ENCODE measurements at regions not wholly inside any gene's neighbourhood (a gene's known extent, or its start where the extent isn't known, plus 50 kb on each side); places are given as distances from the start of the nearest gene placed in this dataset.
A peak's percentile ranks its signal among the peaks of the same experiment; 100 is the strongest.
"Not testable (repeated sequence)": the region's sequence is repeated elsewhere in the genome, so short reads cannot be mapped to it uniquely, and the experiment has no call there.

DNA sequence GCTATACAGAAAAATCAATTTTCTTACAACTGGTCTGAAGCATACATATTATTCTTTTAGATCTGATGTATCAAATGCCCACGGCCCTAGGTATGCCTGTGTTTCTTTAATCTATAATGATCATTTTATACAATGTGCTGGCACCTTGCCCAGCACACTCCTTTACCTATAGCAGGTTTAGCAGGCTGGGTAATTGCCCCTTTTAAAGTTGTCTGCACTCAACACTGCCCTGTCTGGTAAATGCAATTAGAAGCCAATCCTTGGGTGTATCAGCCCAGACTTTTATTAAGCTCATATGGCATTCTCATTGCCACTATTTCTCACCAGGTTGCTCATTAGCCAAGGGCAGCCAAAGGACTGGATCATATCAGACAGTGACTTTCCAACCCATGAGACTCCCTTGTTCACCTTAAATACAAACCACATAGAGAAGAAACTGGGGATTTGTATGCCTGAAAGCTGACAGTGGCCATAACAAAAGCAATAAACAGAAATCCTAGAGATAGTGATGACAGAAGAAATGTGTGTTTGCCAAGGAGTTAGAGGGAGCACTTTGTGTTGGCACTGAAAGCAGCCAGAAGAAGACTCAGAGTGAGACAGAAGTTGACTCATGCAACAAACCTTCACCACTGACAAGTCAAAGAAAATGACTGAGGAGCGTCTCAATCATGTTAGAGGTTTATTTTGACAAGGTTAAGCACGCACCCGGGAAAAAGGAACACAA lies 334.2 kb downstream of the SPATA31A7 start:
- H3K36me3 ChIP-seq; H3K27me3 ChIP-seq; H3K9me3 ChIP-seq (ENCODE audit: low read depth); H3K27ac ChIP-seq; DNase-seq (ENCODE audit: low read depth in 1 of 2, low spot score in 1 of 2); H3K4me3 ChIP-seq; H3K4me1 ChIP-seq (ENCODE audit: low read depth): not testable (repeated sequence)

DNA sequence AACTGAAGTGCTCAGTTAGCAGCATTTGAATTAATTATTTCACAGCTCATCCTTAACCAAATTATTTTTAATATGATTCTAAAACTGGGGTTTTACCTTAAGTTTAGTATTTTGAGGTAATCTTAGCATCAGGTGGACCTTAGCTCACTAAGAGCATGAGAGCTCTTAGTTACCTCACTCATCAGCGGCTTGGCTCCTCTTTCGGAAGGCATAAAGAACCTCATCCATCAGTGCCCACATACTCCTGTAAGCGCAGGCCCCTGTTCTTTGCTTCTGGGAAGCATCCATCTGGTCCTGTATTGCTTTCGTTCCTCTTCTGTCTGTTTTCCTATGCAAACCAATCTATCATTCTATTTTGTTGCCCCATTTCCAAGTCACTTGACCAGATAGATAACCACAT lies 335.8 kb downstream of the SPATA31A7 start:
- H3K4me3 ChIP-seq; H3K36me3 ChIP-seq; H3K4me1 ChIP-seq (ENCODE audit: low read depth); H3K9me3 ChIP-seq (ENCODE audit: low read depth); H3K27me3 ChIP-seq; H3K27ac ChIP-seq; DNase-seq (ENCODE audit: low read depth in 1 of 2, low spot score in 1 of 2): not testable (repeated sequence)

DNA sequence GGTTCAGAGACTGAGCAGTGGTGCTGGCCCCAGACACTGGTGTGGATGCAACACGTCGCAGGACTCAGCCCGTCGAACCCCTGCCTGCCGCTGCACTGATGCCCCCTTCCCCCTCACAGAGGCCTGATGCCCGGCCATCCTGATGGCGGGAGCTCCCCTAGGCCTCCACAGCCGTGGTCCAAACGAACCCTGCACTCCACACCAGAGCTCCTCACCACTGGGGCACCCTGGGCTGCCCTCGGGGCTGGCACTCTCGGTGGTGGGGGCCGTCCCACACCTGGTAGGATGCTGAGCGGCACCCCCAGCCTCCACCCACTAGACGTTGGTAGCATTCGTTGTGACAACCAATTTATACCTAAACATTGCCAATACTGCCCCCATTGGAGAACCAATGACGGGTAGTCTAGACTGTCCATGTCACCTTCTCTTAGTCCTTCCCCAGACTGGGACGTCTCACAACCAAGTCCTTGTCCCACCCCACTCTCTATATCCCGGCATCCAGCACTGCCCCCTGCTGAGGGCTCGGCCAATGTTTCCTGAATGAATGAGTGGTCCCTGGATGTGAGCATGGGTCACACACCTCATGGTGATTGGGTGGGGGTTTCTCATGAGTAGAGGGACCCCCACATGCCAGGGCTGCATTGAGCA lies 360.4 kb downstream of the SPATA31A7 start:
- not testable (repeated sequence) for H3K9me3 ChIP-seq (ENCODE audit: low read depth); H3K4me3 ChIP-seq; H3K27me3 ChIP-seq; H3K27ac ChIP-seq; H3K4me1 ChIP-seq (ENCODE audit: low read depth); H3K36me3 ChIP-seq
- peak in 1 of 2 donors; percentile 0 for DNase-seq (ENCODE audit: low read depth in 1 of 2, low spot score in 1 of 2)

DNA sequence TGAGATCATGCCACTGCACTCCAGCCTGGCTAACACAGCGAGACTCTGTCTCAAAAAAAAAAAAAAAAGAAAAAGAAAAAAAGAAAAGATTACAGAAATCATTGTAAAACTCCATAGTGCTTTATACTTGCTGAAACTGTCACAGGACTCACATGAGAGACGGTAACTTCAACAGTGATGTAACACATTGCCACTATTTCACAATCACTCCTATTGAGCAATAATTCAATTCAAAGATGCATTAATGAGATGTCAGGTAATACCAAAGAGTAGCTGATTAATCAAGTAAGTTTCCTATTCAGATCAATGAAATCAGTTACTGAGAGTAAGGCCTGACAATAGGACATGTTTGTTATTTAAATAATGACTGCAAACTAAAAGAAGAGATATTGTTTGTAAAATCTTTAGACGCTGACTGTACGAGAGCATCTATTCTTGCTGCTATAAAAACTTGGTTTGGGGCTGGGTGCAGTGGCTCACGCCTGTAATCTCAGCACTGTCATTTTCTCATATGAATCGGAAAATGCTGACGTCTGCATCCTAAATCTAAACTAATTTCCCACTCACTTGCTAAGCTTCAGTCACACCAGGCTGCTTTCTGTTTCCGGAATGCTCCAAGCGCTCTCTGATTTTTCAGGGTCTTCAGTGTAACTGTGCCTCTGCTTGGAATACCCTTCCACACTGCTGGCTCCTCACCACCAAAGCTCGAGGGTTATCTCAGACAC lies 381.7 kb downstream of the SPATA31A7 start:
- H3K36me3 ChIP-seq = not testable (repeated sequence)

DNA sequence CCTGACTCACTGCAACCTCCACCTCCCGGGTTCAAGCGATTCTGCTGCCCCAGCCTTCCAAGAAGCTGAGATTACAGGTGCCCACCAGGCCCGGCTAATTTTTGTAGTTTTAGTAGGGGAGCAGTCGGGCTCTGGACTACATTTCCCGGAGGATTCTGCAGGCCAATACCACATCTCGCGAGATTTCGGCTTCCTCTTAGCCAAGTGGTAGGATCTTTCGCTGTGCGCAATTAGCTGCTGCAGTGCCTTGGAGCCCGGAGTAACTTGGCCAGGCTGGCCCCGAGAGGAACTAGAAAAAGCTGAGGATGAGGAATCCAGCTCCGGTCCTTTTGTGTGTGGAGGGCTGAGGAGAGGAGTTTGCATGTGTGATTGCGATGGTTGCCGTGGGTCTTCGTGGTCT lies 382.5 kb downstream of the SPATA31A7 start:
- H3K4me3 ChIP-seq; H3K36me3 ChIP-seq; H3K27me3 ChIP-seq; DNase-seq (ENCODE audit: low read depth in 1 of 2, low spot score in 1 of 2); H3K9me3 ChIP-seq (ENCODE audit: low read depth); H3K4me1 ChIP-seq (ENCODE audit: low read depth); H3K27ac ChIP-seq: not testable (repeated sequence)

More for the DNA sequence above, 381.7 kb downstream of the SPATA31A7 start:
- not testable (repeated sequence) for H3K4me1 ChIP-seq (ENCODE audit: low read depth); H3K9me3 ChIP-seq (ENCODE audit: low read depth); H3K27ac ChIP-seq; H3K4me3 ChIP-seq; DNase-seq (ENCODE audit: low read depth in 1 of 2, low spot score in 1 of 2); H3K27me3 ChIP-seq

DNA sequence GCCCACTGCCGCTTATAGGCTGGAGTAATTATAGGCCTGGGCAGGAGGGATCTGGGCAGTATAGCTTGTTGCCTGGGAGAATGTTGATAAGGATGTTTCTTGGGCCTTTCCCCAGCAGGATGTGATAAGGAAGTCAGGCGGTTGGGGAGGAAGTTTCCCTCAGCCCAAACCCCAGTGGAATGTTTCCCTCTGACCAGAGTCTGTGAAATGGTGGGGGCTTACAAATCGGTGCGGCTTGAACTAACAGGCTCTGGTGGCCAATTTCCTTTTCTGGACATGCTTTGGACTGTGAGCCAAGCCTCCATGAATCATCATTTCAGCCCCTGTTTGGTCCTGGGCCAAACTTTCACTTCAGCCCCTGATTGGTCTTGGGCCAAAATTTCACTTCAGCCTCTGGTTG lies 383.6 kb downstream of the SPATA31A7 start:
- H3K27me3 ChIP-seq; H3K9me3 ChIP-seq (ENCODE audit: low read depth); H3K4me1 ChIP-seq (ENCODE audit: low read depth); DNase-seq (ENCODE audit: low read depth in 1 of 2, low spot score in 1 of 2); H3K36me3 ChIP-seq; H3K27ac ChIP-seq; H3K4me3 ChIP-seq: not testable (repeated sequence)
